ENCODE measurements at regions not wholly inside any gene's neighbourhood (a gene's known extent, or its start where the extent isn't known, plus 50 kb on each side); places are given as distances from the start of the nearest gene placed in this dataset.

DNA sequence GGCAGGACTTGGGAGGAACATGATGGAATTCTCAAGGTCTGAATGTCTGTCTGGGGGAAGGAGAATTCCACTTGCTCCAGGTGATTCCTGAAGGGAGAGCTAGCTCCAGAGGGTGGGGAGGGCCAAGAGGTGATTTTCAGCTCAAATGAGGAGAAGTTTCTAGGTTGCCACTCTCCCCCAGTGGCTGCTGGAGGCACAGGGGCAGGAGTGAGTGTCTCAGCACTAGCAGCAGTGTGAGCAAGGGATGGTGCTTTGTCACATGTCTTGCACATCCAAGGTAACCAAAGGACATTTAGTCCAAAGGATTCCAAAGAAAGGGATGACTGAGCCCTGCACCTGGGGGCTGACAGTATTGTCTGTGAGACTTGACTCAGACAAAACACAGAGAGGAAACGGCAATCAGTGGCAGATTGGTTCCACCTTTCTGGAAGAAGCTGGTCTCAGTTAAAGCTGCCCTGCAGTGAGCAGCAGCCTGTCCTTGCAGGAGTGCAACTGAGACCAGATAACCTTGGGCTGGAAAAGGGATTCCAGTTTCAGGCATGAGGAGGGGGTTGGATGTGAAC is 51.2 kb upstream of the PCBD1 start:
- peaks cover 39% of the 10 kb centered on the region for H3K4me1 ChIP-seq (ENCODE audit: control insufficient read depth, insufficient read depth, low read length)
- no peaks in the 10 kb centered on the region for H3K9me3 ChIP-seq (replicated peaks; ENCODE audit: control insufficient read depth, low read depth, low read length)
- H3K4me3 ChIP-seq (ENCODE audit: low read length): no peak overlapping the region
- no peak for DNase-seq
- H3K36me3 ChIP-seq (ENCODE audit: control insufficient read depth, insufficient read depth, low read length): no peaks in the 10 kb centered on the region
- H3K27ac ChIP-seq (ENCODE audit: low read length): no peak overlapping the region
- H3K27me3 ChIP-seq (ENCODE audit: control insufficient read depth, insufficient read depth, low read length): peaks cover 19% of the 10 kb centered on the region
- WGBS (ENCODE audit: insufficient coverage): 50% methylated on average over 1 of the region's 1 CpG

GRCh38 chr10:70940834-70941568 is 52.6 kb upstream of the PCBD1 start:
- no peak overlapping the region for H3K4me3 ChIP-seq (ENCODE audit: low read length)

DNA sequence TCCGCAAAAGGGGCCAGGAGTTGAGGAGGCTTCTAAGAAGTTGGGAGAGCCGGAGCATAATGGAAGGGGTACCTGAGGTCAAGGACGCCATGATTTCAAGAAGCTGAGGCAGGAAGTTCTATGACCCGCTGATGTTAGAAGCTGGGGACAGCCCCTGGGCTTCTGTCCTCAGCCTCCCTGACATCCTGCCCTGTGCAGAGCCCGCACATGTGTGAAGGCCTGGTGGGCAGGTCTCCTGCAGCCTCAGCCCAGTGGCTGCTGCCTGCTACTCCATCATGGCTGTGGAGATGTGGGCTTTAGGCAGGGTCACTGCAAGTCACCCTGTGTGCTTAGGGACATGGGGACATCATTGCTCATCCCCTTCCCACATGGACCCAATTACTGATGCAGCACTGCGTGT is 53.8 kb upstream of the PCBD1 start:
- Histone ChIP-seq H3K27ac (ENCODE audit: low read length) (no peak overlapping the region), H3K4me3 (ENCODE audit: low read length) (no peak overlapping the region), H3K36me3 (ENCODE audit: control insufficient read depth, insufficient read depth, low read length) (no peaks in the 10 kb centered on the region), H3K9me3 (replicated peaks; ENCODE audit: control insufficient read depth, low read depth, low read length) (no peaks in the 10 kb centered on the region), H3K27me3 (ENCODE audit: control insufficient read depth, insufficient read depth, low read length) (peaks cover 16% of the 10 kb centered on the region), H3K4me1 (ENCODE audit: control insufficient read depth, insufficient read depth, low read length) (peaks cover 35% of the 10 kb centered on the region)
- no peak for DNase-seq
- WGBS (ENCODE audit: insufficient coverage): 77% methylated on average over 4 of the region's 6 CpGs

More at GRCh38 chr10:70940834-70941568, 52.6 kb upstream of the PCBD1 start:
- H3K36me3 ChIP-seq (ENCODE audit: control insufficient read depth, insufficient read depth, low read length): no peaks in the 10 kb centered on the region
- no CpG with 5 or more reads among the region's 6 CpGs for WGBS (ENCODE audit: insufficient coverage)
- peaks cover 19% of the 10 kb centered on the region for H3K27me3 ChIP-seq (ENCODE audit: control insufficient read depth, insufficient read depth, low read length)
- no peaks in the 10 kb centered on the region for H3K9me3 ChIP-seq (replicated peaks; ENCODE audit: control insufficient read depth, low read depth, low read length)
- DNase-seq: peak; percentile 79
- peak overlapping the region; percentile 47 for H3K27ac ChIP-seq (ENCODE audit: low read length)
- peaks cover 38% of the 10 kb centered on the region for H3K4me1 ChIP-seq (ENCODE audit: control insufficient read depth, insufficient read depth, low read length)

DNA sequence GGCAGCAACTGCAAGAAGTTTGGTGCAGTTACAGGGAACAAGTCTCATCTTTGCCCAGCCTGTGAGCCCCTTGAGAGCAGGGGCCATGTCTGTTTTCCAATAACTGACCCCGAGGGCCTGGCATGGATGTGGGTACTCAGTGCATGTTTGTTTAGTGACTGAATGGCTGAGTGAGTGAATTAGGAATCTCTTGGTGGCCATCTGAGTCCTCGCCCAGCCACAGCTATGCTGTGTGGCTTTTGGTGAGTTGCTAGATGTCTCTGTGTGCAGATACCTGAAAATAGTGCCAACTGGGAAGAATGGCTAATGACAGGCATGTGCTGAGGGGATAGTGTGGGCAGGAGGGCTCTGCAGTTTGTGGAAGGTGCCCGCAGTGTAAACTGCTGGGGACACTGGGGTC is 54.4 kb upstream of the PCBD1 start:
- H3K36me3 ChIP-seq (ENCODE audit: control insufficient read depth, insufficient read depth, low read length): no peaks in the 10 kb centered on the region
- H3K27me3 ChIP-seq (ENCODE audit: control insufficient read depth, insufficient read depth, low read length): peaks cover 16% of the 10 kb centered on the region
- 90% methylated on average over 2 of the region's 3 CpGs for WGBS (ENCODE audit: insufficient coverage)
- H3K27ac ChIP-seq (ENCODE audit: low read length): no peak overlapping the region
- no peak overlapping the region for H3K4me3 ChIP-seq (ENCODE audit: low read length)
- H3K4me1 ChIP-seq (ENCODE audit: control insufficient read depth, insufficient read depth, low read length): peaks cover 35% of the 10 kb centered on the region
- DNase-seq: no peak
- no peaks in the 10 kb centered on the region for H3K9me3 ChIP-seq (replicated peaks; ENCODE audit: control insufficient read depth, low read depth, low read length)

DNA sequence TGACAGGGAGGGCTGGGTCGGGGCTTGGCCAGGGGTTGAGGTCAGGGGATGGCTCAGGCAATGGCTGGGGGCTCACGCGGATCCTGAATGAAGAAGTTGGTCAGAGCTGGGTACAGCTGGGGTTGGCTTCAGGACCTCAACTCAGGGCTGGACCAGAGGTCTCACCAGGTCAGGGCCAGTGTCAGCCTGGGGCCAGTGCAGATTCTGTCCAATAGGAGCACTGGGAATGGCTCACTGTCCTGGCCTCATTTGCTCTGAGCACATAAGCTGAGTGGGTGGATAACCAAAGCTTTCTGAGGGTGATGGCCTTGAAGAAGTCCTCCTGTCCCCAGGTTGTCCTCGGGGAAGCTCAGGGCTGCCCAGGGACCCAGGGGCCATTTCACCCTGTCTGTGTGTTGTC is 54.9 kb upstream of the PCBD1 start:
- 96% methylated on average over 3 of the region's 4 CpGs for WGBS (ENCODE audit: insufficient coverage)
- H3K4me3 ChIP-seq (ENCODE audit: low read length): no peak overlapping the region
- no peaks in the 10 kb centered on the region for H3K9me3 ChIP-seq (replicated peaks; ENCODE audit: control insufficient read depth, low read depth, low read length)
- H3K36me3 ChIP-seq (ENCODE audit: control insufficient read depth, insufficient read depth, low read length): no peaks in the 10 kb centered on the region
- H3K27ac ChIP-seq (ENCODE audit: low read length): no peak overlapping the region
- peaks cover 35% of the 10 kb centered on the region for H3K4me1 ChIP-seq (ENCODE audit: control insufficient read depth, insufficient read depth, low read length)
- H3K27me3 ChIP-seq (ENCODE audit: control insufficient read depth, insufficient read depth, low read length): peaks cover 14% of the 10 kb centered on the region
- DNase-seq: no peak

GRCh38 chr10:70943841-70944466 is 55.6 kb upstream of the PCBD1 start:
- Histone ChIP-seq H3K27ac (ENCODE audit: low read length) (no peak overlapping the region), H3K9me3 (replicated peaks; ENCODE audit: control insufficient read depth, low read depth, low read length) (no peaks in the 10 kb centered on the region), H3K4me1 (ENCODE audit: control insufficient read depth, insufficient read depth, low read length) (peaks cover 35% of the 10 kb centered on the region), H3K4me3 (ENCODE audit: low read length) (no peak overlapping the region), H3K27me3 (ENCODE audit: control insufficient read depth, insufficient read depth, low read length) (peaks cover 8% of the 10 kb centered on the region), H3K36me3 (ENCODE audit: control insufficient read depth, insufficient read depth, low read length) (no peaks in the 10 kb centered on the region)
- no peak for DNase-seq
- WGBS (ENCODE audit: insufficient coverage): 72% methylated on average over 10 of the region's 14 CpGs

GRCh38 chr10:70950037-70950436 is 61.7 kb upstream of the PCBD1 start:
- no peaks in the 10 kb centered on the region for H3K36me3 ChIP-seq (ENCODE audit: control insufficient read depth, insufficient read depth, low read length)
- 65% methylated on average over 2 of the region's 5 CpGs for WGBS (ENCODE audit: insufficient coverage)
- no peaks in the 10 kb centered on the region for H3K9me3 ChIP-seq (replicated peaks; ENCODE audit: control insufficient read depth, low read depth, low read length)
- no peak for DNase-seq
- H3K27me3 ChIP-seq (ENCODE audit: control insufficient read depth, insufficient read depth, low read length): peaks cover 12% of the 10 kb centered on the region
- H3K4me1 ChIP-seq (ENCODE audit: control insufficient read depth, insufficient read depth, low read length): peaks cover 7% of the 10 kb centered on the region
- no peak overlapping the region for H3K27ac ChIP-seq (ENCODE audit: low read length)
- no peak overlapping the region for H3K4me3 ChIP-seq (ENCODE audit: low read length)

- peaks cover 12% of the 10 kb centered on the region for H3K27me3 ChIP-seq (ENCODE audit: control insufficient read depth, insufficient read depth, low read length)
- H3K36me3 ChIP-seq (ENCODE audit: control insufficient read depth, insufficient read depth, low read length): no peaks in the 10 kb centered on the region
- H3K27ac ChIP-seq (ENCODE audit: low read length): no peak overlapping the region
- no peaks in the 10 kb centered on the region for H3K9me3 ChIP-seq (replicated peaks; ENCODE audit: control insufficient read depth, low read depth, low read length)
- DNase-seq: no peak
- WGBS (ENCODE audit: insufficient coverage): no CpG with 5 or more reads among the region's 1 CpG
- H3K4me3 ChIP-seq (ENCODE audit: low read length): no peak overlapping the region
- peaks cover 7% of the 10 kb centered on the region for H3K4me1 ChIP-seq (ENCODE audit: control insufficient read depth, insufficient read depth, low read length)
Observed at GRCh38 chr10:70950801-70951200, 62.4 kb upstream of the PCBD1 start.

GRCh38 chr10:70952401-70952800 is 64.0 kb upstream of the PCBD1 start:
- Histone ChIP-seq H3K4me3 (ENCODE audit: low read length) (no peak overlapping the region), H3K36me3 (ENCODE audit: control insufficient read depth, insufficient read depth, low read length) (no peaks in the 10 kb centered on the region), H3K27me3 (ENCODE audit: control insufficient read depth, insufficient read depth, low read length) (peaks cover 20% of the 10 kb centered on the region), H3K4me1 (ENCODE audit: control insufficient read depth, insufficient read depth, low read length) (peaks cover 7% of the 10 kb centered on the region), H3K9me3 (replicated peaks; ENCODE audit: control insufficient read depth, low read depth, low read length) (no peaks in the 10 kb centered on the region), H3K27ac (ENCODE audit: low read length) (no peak overlapping the region)
- peak; percentile 60 for DNase-seq
- 43% methylated on average over 1 of the region's 4 CpGs for WGBS (ENCODE audit: insufficient coverage)

- peaks cover 22% of the 10 kb centered on the region for H3K27me3 ChIP-seq (ENCODE audit: control insufficient read depth, insufficient read depth, low read length)
- DNase-seq: no peak
- no peak overlapping the region for H3K27ac ChIP-seq (ENCODE audit: low read length)
- H3K4me3 ChIP-seq (ENCODE audit: low read length): no peak overlapping the region
- H3K4me1 ChIP-seq (ENCODE audit: control insufficient read depth, insufficient read depth, low read length): peaks cover 7% of the 10 kb centered on the region
- no peaks in the 10 kb centered on the region for H3K36me3 ChIP-seq (ENCODE audit: control insufficient read depth, insufficient read depth, low read length)
- no peaks in the 10 kb centered on the region for H3K9me3 ChIP-seq (replicated peaks; ENCODE audit: control insufficient read depth, low read depth, low read length)
- 82% methylated on average over 4 of the region's 5 CpGs for WGBS (ENCODE audit: insufficient coverage)
Observed at GRCh38 chr10:70952921-70953320, 64.6 kb upstream of the PCBD1 start.
